ENCODE measurements at regions not wholly inside any gene's neighbourhood (a gene's known extent, or its start where the extent isn't known, plus 50 kb on each side); places are given as distances from the start of the nearest gene placed in this dataset.
"Not testable (repeated sequence)": the region's sequence is repeated elsewhere in the genome, so short reads cannot be mapped to it uniquely, and the experiment has no call there.

DNA sequence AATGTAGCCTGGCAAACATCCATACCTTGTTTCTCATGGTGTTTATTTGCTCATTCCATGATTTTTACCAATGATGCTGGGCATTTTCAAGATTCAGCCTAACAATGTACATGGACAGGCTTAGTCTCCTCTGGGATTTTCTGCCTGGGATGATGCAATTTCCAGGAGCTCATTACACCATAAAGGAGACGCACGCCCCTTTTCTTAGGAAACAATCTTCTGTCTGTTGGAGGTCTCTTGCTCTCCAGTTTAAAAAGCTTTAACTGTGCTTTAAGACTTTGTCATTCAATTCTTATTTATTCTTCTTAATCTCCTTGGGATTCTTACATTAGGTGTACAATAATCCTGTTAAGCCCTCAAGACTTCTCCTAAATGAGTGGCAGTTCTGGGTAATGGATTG lies 150.3 kb upstream of the NRP1 start:
- DNase-seq, result no peak

DNA sequence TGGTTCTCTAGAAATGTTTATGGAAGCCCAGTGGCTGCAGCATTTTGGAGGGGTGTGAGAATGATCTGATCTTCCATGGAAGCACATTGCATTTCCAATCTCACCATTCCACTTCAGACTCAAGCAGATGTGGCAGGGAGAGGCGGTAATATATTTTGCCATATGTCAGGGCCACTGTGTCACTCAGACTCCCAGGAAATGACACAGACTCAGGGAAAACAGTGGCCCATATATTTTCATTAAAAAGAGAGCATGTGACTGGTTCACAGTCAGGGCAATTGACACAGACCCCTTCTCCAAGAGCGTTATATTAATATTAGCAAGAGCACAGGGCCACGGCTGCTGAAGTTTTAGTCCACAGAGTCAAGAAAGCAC lies 149.3 kb upstream of the NRP1 start:
- DNase-seq, result no peak

DNA sequence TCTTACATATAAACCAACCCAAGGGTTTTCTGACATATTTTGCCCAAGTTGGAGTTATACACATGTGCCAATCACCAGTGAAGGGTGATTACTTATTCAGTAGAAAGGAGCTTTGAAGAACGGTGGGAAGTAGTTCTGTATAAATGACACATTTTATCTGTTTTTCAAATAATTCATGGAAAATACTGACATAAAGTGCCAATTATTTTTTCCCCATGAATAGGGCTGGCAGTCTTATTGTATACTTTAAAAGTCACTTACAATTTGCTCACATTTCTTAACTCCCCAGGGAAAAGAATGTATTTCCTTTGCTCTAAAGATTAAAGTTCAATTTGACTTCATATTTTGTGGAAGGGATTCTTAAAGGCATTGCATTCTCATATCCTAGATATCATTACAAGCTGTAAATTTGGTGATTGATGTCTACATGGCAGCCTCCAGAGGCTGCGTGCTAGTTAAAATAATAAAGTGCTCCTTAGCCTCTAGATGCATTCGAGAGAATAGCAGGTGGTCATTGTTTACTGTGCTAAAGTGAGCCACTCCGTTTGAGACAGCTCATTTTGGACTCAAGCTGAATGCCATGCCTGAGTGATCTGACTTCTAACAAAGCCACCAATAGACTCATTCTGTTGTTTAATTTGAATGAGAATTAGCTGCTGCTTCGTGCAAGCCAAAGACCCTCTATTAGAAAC lies 148.8 kb upstream of the NRP1 start:
- no peak for DNase-seq

DNA sequence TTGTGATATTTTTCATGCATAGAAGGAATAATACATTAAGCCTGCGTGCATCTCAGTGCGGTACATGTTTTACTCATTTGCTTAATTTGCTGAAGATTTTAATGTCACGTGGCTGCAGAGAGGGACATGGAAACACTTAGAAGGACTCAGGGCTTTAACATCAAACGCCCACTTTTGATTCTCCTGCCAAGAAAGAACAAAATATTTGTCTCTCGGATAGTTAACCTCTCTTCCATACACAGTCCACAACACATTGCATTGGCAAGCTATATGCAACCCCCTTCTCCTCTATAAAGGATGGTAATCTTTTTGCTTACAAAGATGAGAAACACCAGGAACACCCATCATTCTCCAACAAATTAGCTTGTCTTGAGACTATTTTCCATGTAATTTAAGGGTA lies 148.0 kb upstream of the NRP1 start:
- DNase-seq, result no peak

DNA sequence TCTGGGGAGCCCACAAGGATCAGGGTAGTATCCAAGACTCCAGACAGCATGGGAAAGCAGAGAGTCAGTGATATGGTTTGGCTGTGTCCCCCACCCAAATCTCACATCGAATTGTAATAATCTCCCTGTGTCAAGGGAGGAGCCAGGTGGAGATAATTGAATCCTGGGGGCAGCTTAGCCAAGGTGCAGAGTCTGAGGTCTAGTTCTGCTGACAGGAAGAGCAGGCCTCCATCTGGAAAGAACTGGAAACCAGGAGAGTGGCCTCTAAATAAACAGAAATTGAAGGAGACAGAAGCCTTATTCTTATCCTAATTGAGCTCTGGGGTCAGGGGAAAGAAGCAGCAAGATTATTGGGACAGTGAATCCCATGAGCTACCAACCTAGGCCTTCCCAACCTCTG lies 146.7 kb upstream of the NRP1 start:
- DNase-seq, result no peak

DNA sequence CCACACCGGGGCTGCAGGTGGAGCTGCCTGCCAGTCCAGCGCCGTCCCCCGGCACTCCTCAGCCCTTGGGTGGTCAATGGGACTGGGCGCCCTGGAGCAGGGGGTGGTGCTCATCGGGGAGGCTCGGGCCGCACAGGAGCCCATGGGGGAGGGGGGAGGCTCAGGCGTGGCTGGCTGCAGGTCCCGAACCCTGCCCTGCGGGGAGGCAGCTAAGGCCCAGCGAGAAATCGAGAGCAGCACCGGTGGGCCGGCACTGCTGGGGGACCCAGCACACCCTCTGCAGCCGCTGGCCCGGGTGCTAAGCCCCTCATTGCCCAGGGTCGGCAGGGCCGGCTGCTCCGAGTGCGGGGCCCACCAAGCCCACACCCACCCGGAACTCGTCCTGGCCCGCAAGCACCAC lies 145.9 kb upstream of the NRP1 start:
- not testable (repeated sequence) for DNase-seq

DNA sequence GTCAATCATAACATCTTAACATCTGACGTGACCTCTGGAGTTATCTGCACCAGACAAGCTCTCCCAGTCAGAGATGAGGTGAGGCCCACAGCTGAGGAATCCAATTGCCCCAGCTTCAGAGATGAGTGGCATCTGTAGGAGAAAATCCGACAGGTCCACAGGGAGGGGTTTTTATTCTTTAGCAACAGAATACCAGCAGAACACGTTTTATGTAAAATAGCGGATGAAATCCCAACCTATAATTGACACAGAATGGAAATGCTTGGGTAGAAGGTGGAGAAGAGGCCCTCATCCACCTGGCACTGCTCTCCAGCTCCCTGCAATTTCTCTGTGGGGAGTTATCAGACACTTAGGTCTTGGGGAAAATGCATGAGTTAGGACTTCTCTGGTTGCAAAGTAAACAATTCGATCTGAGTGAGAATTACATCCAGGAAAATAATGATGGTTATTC lies 144.2 kb upstream of the NRP1 start:
- no peak for DNase-seq

DNA sequence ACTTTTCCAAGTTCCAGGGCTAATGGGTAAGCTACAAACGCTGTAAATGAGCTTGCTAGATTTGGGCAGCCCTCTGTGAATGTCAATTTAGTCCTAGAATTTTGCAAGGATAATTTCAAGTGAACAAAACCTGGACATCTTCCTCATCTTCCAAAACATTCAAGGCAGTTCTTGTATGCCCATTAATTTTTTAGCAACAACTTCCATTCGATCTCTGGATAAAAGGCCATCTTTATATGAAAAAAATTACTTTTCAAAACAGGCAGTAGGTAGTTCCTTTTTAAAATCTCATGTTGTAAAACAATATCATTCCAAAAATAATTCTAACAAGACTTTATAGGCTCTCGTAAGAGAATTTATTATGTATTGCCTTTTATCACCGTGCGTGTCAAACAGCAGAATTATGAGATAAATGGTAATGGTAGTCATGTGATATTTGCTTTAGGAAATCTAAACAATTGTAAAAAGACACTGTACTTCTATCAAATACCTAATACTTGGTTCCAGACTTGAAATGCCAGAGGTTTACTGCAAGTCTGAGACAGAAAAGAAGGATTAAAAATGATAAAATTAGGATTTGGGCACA lies 143.7 kb upstream of the NRP1 start:
- DNase-seq, result no peak

DNA sequence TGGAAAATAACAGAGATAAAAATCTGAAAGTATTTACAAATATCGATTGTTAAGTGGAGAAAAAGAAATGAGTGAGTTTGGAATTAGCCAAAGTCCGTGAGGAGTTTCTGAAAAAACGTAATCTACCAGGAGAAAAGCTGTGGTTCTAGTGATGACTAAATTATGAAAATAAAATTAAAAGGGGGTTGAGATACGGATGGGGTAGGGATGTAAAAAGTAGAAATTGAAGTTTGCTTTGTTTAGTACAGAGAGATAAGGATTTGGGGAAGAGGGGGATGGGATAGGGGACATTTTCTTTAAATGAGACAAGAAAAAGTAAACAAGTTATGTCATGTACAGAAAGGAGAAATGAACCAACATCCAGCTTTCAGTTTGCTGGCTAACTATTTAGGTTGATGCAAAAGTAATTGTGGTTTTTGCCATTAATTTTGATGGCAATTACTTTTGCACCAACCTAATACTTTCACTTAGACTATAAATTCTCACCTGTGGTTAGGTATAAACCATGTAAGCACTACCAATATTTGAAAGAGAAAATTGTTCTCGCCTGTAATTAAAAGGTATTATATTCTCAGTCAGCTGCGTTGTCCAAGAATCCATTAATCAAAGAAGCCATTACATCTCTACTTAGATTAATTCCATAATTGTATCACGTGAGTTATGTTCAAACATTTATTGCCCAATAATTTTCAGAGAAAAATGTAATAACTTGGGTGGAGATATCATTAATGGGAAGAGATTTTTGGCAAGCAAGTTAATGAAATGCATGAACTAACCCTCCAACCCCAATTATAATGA lies 143.0 kb upstream of the NRP1 start:
- no peak for DNase-seq

DNA sequence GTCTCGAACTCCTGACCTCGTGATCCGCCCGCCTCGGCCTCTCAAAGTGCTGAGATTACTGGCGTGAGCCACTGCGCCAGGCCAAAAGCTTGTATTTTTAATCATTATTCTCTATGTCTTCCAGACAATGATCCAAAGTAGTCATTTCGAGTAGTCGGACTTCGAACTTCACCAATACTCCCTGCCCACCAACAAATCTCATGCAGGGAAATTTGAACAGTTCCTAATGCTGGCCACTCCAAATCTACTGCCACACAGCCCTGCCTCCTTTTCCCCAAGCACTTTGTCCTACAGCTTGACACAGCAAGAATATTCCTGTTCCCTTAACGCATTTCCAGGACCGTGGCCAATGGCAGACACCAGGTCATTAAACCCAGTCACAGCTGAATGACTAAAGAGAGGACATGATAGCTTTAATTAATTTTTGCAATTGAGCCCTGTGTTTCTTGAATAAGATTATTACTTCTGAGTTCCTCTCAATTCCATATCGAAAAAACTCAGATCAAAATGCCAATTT lies 142.3 kb upstream of the NRP1 start:
- no peak for DNase-seq

DNA sequence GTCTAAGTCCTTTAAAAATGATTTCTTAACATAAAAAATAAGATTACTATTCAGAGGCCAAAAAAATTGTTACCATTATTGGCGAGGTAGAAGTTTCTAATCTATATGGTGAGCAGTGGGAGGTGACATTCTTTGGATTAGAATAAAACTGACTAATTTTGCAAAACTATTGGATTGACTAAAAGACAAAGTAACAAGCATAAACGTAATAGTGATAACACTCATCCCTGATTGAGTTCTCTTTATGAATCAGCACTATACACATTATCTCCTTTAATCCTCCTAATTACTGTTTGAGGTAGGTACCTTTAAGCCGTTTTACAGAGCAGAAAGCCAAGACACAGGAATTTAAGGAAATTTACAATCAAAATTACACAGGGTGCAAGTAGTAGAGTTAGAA lies 139.2 kb upstream of the NRP1 start:
- no peak for DNase-seq

DNA sequence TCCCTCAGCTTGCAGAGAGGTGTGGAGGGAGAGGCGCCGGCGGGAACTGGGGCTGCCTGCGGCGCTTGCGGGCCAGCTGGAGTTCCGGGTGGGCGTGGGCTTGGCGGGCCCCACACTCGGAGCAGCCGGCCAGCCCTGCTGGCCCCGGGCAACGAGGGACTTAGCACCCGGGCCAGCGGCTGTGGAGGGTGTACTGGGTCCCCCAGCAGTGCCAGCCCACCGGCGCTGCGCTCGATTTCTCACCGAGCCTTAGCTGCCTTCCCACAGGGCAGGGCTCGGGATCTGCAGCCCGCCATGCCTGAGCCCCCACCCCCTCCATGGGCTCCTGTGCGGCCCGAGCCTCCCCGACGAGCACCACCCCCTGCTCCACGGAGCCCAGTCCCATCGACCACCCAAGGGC lies 133.5 kb upstream of the NRP1 start:
- DNase-seq, result not testable (repeated sequence)

DNA sequence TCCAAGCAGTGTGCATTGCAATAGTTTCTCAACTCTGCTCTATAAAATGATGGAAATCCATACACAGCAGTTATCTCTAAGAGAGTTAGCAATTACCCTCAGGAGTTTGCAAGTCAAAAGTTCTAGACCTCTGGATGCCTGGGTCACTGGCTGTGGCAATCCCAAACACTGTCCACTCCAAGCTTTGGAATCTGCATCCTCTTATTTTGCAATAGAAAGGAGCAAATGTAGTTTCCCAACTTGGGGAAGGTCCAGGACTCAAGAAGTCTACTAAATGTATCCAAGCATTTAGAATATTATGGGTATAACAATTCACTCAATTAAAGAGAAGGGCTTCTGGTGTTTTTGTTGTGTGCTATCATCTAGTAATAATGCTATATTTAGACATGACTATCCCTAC lies 131.3 kb upstream of the NRP1 start:
- DNase-seq, result no peak

DNA sequence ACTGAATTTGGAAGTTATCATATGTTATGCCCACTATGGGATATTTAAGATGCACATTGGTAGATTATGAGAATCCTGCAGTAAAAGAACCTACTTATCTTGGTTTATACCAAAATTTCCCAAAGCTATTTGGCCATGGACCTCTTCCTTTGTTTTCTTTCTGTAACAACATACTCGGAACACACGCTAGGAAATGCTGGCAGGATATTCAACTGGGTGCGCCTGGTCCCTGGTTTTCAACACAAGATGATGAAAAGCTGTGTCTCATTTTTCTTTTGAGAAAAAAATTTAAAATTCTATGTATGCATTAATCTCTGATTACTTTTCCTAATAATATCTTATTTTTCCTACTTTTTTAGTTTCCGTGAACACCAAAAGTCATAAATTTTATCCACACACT lies 128.5 kb upstream of the NRP1 start:
- DNase-seq, result no peak

DNA sequence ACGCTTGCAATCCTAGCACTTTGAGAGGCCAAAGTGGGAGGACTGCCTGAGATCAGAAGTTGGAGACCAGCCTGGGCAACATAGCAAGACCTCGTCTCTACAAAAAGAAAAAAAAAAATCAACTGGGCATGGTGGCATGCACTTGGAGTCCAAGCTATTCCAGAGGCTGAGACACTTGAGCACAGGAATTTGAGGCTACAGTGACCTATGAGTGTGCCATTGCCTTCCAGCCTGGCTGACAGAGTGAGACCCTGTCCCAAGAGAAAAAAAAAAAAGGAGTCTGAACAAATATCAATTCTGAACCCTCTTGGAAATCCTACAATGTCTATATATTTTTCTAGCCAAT lies 126.8 kb upstream of the NRP1 start:
- no peak for DNase-seq

DNA sequence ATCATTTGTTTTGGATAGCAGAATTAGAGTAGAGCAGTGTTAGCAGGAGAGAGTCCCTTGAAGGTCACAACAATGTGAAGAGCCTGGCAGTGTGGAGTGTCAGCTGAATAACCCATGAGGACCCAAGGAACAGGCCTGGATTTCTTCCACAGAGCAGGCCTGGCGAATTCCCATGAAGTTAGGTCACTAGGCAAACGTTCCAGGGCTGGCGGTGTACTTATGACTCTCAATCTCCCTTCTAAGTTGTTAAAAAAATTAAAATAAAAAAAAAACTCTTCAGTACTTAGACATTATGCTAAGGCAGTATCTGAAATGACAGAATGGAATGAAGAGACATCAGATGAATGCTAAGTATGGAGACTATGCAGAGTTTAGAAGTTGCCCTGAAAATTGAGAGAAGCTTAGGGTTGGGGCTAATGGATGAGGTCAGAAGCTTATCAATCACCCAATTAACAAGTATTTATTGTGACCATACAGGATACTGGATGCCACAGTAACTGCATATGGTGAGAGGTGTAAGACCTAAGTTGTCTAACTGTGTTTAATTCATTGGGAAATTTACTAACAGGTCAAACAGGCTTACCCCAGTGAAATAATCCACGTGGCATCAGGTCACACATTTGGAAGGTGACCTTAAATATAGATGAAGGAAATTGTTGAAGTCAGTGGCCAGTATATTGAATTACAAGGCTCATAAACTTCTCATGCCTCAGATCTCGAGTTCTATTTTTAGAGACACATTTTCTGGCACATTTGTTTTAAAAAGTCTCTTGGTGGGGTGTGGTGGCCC lies 126.2 kb upstream of the NRP1 start:
- DNase-seq, result no peak

DNA sequence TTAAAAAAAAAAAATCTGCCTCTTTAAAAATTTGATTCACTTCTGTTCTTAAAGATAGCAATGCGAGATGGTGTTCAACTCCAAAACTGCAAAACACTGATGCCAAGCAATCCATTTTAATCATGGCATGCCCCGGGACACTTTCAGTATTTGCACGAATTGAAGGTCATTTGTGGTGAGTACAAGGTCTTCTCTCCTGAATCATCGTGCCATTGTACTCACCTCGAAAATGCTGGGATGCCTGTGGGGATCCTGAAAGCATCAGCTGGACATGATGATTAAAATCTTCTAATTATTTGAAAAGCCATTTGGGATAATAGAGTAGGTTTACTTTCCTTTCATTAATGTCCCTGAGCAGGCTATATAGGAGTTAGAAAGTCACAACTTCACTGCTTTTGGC lies 125.1 kb upstream of the NRP1 start:
- no peak for DNase-seq

DNA sequence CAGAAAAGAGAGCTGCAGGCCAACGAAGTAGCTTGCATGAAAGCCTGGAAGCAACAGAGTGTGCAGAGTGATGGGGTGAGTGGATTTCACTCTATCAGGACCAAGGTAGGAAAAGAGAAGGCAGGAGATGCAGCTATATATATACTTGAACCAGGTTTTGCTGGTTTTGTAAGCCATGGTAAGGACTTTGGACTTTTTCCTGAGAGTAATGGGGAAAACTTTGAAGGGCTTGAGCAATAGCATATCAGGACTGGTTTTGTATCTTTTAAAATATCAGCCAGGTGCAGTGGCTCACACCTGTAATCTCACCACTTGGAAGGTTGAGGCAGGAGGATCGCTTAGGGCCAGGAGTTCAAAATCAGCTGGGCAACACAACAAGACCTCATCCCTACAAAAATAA lies 120.6 kb upstream of the NRP1 start:
- DNase-seq, result no peak

DNA sequence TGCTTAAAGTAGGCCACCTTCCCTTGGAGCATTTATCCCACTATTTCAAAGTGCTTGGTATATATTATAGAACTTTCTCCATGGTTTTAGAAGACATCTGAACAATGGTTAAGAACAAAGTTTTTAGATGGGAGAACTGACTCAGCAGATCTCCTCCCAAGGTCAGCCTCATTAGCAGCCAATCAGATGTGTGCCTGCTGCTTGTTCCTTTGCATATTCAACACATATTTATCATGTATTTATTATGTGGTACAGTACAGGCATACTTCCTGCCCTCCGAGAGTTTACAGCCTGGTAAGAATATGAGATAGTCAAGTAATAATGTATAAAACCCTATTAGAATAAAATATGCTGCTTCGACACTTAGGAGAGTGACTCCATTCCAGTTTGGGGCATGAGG lies 120.1 kb upstream of the NRP1 start:
- DNase-seq, result no peak

DNA sequence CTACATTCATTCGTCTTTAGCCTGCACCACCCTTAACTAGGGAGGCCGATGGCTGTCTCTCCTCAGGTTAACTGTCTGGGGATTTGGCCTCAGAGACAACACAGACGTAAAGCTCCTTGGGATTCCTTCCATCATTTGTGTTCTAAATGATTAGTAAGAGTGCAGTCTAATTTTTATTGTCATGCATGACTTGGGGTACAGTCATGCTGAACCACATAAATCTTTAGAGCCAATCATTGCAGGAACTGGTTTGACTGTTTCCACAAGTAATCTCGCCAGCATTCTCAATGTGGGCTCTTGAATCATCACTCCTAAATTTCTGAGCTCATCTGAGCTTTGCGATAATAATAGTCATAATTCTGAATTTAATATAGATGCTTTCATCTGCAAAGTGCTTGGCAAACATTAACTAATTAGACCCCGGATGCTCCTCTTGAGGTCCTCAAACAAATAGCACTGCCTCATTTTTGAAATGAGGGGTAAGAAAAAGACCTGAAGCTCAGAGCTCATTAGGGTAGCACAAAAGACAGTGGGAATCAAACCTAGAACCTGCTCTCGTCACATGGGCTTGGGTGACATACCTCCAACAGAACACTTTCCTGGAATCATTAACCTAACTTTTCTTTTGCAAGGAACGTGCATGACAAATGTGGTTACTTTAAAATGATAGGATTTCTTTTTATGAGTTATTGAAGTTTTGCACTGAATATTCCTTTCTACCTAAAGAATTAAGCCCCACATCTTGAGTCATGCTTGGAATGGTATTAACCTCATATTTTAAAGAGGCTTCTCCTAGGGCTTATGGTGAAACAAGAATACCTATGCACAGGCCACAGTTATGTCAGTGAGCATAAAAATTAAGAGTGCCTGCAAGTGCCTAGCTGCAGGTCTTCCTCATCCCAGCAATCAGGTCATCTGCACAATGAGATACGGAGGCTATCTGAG lies 118.9 kb upstream of the NRP1 start:
- no peak for DNase-seq

DNA sequence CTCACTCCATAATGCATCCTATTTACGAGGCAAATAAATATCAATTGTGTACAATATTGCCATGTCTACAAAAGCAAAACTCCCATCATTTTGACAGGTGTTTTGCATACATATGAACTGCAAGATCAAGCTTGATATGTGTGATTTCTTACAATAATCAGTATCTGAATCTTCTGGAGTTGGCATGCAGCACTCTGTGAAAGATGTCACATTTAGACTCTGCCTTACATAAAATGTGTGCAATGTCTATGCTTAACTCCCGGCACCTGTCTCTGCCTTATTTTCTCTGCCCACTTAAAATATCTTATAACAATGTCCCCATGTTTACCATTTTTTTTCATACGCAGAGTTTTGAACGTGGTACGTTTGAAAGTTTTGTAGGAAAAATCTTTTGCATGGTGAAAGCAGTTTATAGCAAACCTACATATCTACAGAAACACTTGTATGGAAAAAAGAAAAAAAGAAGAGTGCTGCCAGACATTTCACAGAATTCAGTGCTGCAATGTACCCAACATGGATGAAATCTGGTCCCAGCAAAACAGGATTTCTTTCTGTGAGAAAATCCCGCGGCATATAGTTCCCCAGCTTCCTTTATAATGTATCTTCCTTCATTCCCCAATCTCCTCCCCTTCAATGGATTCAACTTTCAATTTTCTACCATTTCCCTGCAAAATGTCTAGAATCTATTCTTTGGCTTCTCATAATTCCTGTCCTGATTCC lies 114.1 kb upstream of the NRP1 start:
- no peak for DNase-seq

DNA sequence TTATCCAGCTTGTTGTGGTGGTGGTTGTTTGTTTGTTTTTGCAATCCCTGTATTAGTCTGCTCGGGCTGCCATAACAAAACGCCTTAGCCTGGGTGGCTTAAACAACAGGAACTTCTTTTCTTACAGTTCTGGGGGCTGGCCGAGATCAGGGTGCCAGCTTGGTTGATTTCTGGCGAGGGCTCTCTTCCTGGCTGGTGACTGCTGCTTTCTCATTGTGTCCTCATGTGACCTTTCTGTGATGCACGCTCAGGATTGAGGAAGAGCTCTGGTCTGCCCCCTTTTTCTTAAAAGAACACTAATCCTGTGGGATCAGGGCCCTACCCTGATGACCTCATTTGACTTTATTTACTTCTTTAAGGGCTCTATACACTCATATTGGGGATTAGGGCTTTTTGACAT lies 107.1 kb upstream of the NRP1 start:
- no peak for DNase-seq

Data from stimulated activated CD4-positive, alpha-beta T cell treated with anti-CD3 and anti-CD28 coated beads, Interleukin-12 subunit alpha, Interleukin-12 subunit beta, amount 100 ng/mL, for 4 hours (primary cell).